HS-27A (cell line): ENCODE measurements at regions not wholly inside any gene's neighbourhood (a gene's known extent, or its start where the extent isn't known, plus 50 kb on each side); places are given as distances from the start of the nearest gene placed in this dataset.
"Not testable (repeated sequence)": the region's sequence is repeated elsewhere in the genome, so short reads cannot be mapped to it uniquely, and the experiment has no call there.

ENCODE experiments used
- DNase-seq: peaks from one replicate; pipeline ENCODE4 v3.0.0-alpha.2; 2012; ENCODE audit warnings: low read depth, missing footprints

- no peak for DNase-seq
These were observed 93.4 kb downstream of the ZFP64 start for GRCh38 chr20:52098186-52098585.

GRCh38 chr20:52096117-52096516 lies 95.5 kb downstream of the ZFP64 start:
- no peak for DNase-seq

GRCh38 chr20:52094693-52095092 lies 96.9 kb downstream of the ZFP64 start:
- DNase-seq = no peak

- DNase-seq = no peak
These were observed 98.0 kb downstream of the ZFP64 start for GRCh38 chr20:52093575-52093974.

GRCh38 chr20:52090035-52090434 lies 101.5 kb downstream of the ZFP64 start:
- no peak for DNase-seq

GRCh38 chr20:52087471-52087870 lies 104.1 kb downstream of the ZFP64 start:
- no peak for DNase-seq

GRCh38 chr20:52086878-52087277 lies 104.7 kb downstream of the ZFP64 start:
- DNase-seq = no peak

GRCh38 chr20:52084727-52085126 lies 106.9 kb downstream of the ZFP64 start:
- DNase-seq = no peak

- DNase-seq = no peak
These were observed 107.8 kb downstream of the ZFP64 start for GRCh38 chr20:52083627-52084232.

GRCh38 chr20:52082612-52083011 lies 109.0 kb downstream of the ZFP64 start:
- no peak for DNase-seq

GRCh38 chr20:52081791-52082190 lies 109.8 kb downstream of the ZFP64 start:
- DNase-seq = no peak

- DNase-seq = no peak
These were observed 110.5 kb downstream of the ZFP64 start for GRCh38 chr20:52081066-52081465.

- no peak for DNase-seq
These were observed 113.3 kb downstream of the ZFP64 start for GRCh38 chr20:52078289-52078688.

- DNase-seq = no peak
These were observed 115.4 kb downstream of the ZFP64 start for GRCh38 chr20:52076164-52076563.

- DNase-seq = no peak
These were observed 116.2 kb downstream of the ZFP64 start for GRCh38 chr20:52075400-52075799.

- no peak for DNase-seq
These were observed 120.4 kb downstream of the ZFP64 start for GRCh38 chr20:52071136-52071535.

- DNase-seq = no peak
These were observed 126.6 kb downstream of the ZFP64 start for GRCh38 chr20:52064931-52065330.

GRCh38 chr20:52062452-52063209 lies 128.9 kb downstream of the ZFP64 start:
- DNase-seq = no peak

GRCh38 chr20:52060794-52061714 lies 130.5 kb downstream of the ZFP64 start:
- DNase-seq = no peak

GRCh38 chr20:52057133-52057532 lies 134.4 kb downstream of the ZFP64 start:
- DNase-seq = not testable (repeated sequence)

GRCh38 chr20:52056203-52057062 lies 135.1 kb downstream of the ZFP64 start:
- DNase-seq = peak; percentile 69

GRCh38 chr20:52054123-52054522 lies 137.5 kb downstream of the ZFP64 start:
- DNase-seq = no peak
